ENCODE measurements at regions not wholly inside any gene's neighbourhood (a gene's known extent, or its start where the extent isn't known, plus 50 kb on each side); places are given as distances from the start of the nearest gene placed in this dataset.

DNA sequence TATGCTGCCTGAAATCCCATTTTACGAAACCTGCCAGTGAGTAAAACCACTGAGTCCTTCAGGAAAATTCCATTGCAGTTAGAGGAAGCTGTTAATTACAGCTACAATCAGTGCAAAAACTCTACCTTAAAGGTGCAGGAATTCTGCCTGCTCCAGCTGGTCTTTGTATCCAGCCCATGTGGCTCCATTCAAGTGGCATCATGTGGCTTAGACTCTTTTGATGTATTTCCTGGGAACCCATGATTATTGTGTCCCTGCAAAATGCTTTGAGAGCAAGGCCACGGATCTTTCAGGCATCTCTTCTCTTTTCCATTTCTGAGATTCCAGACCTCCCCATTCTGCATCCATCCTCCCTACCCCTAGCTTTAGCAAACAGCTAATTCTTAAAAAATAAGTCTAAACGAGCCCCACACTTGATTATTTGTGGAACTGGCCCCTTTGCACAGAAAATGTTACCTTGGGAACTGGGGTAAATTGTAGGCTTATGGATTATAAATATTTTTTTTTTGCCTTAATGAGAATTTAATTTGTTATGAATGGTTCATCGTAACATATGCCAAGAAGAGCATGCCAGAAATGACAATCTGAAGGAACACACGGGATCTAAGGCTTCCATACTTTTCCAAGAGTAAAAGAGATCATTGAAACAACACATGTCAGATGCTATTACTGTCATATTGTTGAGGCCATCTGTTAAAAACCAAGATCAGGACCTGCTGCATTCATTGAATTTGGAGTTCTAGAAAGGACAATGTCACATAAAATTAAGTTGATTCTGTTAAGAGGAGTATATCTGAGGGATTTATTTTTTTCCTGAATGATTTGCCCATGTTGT, 144.6 kb downstream of the TPH2 start:
- DNase-seq: no peak

DNA sequence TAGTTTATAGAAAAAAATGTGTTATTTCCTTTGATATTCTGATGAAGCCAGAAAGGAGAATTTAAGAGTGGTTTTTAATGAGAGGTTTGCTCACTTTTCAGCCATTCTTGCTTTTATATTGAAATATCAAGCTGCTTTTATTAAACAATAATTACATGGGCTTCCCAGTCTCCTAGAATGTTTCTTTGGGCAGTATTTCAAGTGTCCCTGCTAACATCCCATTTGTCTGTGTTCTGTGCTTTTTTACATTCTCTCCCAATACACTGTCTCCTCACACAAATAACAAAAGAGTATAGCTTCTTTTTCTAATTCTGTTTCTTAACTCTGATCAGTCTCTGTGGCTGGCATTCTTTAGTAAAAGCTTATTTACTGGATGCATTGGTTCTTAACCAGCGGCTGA, 145.4 kb downstream of the TPH2 start:
- DNase-seq: no peak

DNA sequence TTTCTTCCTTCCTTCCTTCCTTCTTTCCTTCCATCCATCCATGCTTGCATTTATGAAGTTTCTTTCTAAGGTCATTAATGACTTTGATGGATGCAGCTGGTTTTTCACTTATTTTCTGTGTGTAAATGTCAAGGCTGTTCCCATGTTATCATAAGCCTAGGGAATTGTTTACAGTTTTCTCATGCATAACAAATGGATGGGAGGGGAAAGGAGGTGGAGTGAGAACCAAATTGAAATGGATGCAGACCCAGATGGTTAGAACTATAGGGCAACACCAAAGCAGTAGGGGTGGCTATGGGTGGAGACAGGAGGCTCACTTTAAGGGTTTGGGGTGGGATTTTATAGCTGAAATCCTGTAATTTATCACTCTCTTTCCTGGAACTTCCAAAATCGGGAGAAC, 146.2 kb downstream of the TPH2 start:
- DNase-seq: no peak

DNA sequence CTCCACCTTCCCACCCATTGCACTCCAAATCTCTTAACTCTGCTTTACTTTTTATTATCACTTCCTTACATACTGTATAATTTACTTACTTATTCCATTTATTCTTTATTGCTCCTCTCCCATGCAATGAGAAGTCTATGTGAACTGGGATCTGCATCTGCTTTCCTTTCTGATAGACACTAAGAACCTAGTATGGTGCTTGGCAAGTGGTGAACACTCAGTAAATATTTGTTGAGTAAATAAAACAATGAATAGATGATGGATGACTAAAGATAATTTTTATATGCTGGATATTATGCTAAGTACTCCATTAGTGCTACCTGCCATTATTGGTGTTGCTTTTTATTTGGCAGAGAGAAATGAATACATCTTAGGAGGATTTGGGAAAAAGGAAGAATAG, 151.0 kb downstream of the TPH2 start:
- peak; percentile 38 to 71 for DNase-seq

DNA sequence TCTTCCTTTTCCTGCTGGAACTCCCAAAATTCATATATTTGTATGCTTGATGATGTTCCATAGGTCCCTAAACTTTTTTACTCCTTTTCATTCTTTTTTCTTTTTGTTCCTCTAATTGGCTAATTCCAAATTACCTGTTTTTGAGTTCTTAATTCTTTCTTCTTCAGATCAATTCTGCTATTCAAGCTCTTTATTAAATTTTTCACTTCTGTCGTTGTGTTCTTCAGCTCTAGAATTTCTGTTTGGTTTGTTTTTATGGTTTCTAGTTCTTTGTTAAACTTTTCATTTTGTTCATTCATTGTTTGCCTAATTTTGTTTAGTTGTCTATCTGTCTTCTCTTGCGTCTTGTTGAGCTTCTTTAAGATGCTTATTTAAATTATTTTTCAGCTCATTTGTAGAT, 154.8 kb downstream of the TPH2 start:
- DNase-seq: no peak

DNA sequence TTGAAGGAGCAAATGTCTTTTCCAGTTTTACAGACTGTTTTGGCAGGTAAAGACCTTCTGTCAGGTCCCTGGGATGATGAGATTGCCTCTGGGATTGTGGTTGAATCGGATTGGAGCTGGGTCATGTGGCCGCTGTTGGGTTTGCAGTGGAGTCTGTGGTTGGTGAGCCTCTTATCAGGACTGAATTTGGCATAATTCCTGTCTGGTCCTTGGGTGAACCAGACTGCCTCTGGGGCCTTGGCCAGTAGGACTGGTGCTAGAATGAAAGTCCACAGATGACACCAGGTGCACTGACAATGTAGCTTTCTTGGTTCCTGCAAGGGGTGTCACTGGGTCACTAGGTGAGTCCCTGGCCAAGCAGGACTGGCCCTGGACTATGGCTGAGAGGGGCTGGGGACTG, 155.3 kb downstream of the TPH2 start:
- no peak for DNase-seq

DNA sequence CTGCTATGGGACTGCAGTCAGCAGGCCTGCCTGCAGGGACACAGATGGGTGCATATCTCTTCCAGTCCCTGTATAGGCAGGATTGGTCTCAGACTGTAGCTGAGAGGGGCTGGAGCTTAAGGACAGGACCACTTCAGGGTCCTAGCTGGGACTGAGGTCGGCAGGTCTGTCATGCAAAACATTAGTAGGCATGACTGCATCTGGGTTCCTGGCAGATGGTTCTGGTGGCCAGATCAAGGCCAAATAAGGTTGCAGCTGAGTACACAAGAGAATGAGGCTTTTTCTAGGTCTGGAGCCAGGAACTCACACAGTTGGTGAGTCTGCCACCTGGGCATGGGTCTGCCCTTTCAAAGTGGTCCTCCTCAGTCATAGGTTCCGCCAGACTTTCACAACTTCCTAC, 155.8 kb downstream of the TPH2 start:
- DNase-seq: peak; percentile 91 to 92

DNA sequence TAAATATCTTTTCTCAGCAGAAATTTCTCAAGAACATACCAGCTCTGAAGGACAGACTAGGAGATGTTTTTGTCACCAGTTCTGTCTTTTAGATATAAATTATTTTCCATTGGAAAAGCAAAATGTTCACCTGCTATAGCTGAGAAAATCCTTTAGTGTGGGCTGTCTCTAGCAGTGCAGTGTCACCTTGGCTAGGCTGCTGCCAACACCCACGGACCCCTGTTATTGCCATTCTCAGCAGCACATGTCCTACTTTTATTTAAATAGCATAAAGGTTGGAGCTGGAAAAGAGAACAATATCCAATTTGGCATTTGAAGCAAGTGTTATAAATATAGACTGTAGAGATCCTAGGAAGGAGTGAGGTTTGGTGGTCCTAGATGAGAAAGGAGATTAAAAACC, 156.4 kb downstream of the TPH2 start:
- no peak for DNase-seq

DNA sequence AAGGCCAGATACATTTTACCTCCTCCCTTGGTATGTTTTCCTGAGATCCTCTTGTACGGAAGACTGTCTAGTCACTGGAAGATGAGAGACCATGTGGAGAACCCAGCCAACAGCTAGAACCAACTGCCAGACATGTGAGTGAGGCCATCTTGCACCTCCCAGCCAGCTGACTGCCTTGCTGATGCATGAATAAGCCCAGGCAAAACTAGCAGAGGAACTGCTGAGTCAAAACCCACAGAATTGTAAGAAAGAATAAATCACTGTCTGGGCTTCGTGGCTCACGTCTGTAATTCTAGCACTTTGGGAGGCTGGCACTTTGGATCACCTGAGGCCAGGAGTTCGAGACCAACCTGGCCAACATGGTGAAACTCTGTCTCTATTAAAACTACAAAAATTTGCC, 160.0 kb downstream of the TPH2 start:
- DNase-seq: no peak

DNA sequence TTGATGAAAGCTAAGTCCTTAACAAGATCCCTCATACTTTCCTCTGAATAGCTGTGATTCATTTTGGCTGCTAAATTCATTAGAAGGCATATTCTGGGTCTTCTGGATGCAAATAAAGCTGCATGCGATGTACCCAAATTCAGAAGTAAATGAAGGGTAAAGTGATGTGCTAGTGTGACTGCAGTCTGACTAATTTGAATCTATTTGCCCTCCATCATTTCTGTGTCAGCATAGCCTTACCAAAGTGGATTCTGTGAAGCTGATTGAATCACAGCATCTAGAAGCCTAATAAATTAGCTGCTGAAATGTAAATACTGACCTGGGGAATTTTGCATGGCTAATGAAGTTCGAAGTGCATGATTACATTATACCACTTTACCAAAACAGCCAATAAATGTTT, 162.2 kb downstream of the TPH2 start:
- no peak for DNase-seq

DNA sequence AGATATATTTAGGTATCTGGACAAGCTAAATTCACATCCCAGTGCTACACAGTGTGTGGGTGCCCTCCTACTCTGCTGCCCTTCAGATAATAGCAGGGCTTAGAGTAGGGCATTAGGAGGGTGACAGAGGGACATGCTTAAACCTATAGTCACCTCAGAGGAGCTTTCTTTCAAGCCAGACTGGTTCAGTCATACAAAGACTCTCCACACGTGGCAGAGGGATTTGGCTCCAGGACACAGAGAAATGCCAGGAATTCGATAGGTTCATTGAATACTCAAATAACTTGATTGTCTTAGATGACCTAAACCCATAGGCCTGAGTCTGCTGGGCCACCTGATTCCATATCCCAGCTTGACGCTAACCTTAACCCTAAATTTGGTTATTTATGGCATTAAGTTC, 163.5 kb downstream of the TPH2 start:
- DNase-seq: no peak

DNA sequence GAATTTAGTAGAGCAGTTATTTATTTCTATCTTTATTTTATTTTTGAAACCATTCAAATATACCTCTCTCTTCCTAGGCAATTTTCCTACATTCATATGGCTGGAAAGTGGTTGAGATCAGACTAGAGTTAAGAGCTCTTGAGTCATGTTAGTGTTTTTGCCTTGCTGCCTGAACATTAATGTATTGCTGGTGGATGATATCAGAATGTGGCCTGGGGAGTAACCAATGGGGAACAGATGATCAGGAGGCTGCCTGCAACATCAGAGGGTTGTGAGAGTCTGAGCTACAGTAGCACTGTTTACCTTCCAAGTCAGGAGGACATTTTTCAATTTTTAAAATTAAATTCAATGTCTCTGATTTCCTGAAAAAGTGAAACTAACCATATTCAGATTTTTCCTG, 166.3 kb upstream of the TRHDE start:
- DNase-seq: no peak

DNA sequence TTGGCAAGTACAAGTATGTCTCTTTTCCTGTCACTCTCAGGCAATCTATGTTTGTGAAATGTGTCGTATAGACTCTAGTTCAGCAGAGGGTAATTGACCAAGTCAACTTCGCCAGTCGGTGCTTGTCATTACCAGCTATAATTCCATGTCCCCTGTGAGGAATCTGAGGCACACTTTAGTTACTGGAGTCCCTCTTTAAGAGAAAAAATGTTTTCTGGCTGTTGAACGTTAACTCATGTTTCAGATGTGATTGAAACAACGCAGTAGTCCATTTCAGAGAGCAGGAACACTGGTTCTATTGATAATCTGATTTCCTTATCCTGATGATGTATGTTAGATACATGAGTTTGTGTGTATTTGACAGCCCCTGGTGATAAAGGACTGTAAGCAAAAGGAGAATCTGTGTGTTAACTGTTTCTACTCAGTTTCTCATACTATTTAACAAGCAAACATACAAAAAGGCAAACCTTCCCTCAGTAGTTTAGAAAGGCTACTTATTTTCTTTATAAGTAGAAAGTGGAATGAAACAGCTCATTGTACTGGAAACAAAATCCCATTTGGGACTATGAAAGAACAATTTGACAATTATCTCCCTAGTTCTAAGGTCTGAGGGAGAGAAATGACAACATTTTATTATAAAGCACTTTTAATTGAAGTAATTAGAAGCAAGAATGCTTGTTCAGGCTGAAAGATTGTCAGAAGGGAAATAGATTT, 161.1 kb upstream of the TRHDE start:
- no peak for DNase-seq

DNA sequence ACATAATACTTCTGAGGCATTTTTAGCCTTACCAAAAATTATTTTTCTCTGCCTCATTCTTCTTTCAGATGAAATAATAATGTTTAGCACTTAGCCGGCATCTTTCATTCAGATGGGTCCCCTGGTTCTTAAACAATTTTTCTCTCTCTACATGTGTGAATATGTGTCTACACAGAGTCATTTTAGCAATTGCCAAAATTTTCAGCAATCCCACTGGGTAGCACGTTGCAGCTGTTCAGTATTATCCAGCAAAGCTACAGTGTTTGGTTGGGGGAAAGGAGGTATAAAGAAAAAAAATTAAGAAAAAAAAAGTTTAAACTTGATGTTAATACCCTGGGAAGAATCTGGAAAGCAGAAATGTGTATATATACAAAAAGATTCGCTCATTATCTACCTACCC, 160.5 kb upstream of the TRHDE start:
- no peak for DNase-seq

DNA sequence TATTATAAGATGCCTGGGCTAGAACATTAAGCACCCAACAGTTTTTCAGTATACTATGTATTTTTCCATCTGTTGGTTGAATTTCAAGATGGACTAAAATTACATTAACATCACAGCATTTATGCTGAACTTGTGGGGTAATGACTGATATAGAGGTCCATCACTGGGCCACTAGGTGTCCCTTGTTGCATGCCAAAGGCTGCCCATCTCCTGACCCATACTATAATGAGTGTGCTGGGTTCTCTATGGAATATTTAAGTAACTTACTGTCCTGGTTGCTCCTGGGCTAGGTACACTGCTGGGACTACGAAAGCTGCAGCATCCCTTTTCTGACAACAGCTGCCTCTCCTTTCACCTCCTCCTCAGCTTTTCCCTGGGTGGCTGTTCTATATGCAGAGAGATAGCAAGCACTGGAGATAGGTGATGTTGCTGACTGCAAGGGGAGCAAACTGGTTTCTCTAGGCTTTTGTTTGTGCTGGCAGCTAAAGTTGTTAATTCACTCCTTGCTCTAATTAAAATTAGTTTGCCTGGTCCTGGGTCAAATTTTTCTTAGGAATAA, 138.6 kb upstream of the TRHDE start:
- no peak for DNase-seq

DNA sequence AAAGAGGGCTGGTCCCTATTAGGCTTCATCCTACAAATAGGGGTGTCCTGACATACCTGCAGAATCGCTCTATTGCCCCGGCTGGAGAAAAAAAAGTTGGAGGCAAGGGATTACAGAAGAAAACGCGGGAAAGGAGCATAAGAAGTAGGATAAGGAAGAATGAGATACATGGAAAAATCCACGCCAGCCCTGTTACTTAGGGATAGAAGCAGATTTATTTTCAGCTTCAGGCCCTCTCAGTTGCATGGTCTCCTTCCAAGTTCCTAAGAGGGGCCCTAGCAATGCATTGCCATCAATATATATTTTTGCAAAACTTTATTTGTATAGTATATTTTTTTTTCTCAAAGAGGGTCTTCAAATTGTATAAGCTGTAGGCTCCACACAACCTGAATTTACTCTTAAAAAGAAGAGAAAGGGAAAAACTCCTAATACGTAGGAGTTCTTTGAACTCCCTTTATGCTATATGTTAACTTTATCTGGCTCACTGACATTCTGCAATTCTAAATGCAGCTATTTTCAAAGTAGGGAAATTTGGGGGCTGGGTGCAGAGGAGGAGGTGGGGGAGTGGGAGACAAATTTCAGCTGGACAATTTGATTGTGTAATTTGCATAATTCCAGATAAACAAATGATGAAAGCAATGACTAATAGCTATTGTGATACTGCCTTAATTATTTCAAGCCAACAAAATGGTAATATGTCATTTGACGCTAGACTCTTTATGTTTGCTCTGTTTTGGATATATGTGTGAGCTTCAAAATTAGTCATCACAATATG, 137.7 kb upstream of the TRHDE start:
- no peak for DNase-seq

DNA sequence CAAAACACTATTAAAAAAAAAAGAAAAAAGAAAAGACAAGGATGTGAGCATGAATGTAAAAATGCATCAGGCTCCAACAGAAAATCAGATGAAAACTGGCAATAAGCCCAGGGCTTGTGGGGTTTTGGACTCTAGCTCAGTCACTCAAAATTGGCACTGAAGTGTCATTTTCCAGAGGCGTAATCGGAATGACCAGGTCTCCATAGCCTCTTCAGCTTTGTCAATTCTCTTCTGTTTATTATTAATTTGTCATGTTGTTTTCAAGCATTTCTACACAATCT, 137.2 kb upstream of the TRHDE start:
- no peak for DNase-seq

DNA sequence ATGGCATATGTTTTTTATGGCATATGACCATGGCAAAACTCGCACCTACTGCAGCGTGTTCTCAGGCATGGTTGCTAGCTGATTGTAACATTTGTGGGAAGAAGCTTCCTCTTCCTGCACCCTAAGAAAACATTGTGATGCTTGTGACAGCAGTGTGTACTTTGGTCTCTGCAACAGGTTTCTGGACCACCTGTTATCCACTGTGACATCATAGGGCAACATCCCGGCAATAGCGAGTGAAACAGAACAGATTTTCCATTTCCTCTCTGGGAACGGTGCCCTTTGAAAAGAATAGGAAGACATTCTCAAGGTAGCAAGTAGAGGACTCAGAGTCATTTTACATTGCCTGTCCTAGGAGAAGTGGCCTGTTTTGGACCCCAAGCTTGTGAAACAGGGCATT, 135.4 kb upstream of the TRHDE start:
- no peak for DNase-seq

DNA sequence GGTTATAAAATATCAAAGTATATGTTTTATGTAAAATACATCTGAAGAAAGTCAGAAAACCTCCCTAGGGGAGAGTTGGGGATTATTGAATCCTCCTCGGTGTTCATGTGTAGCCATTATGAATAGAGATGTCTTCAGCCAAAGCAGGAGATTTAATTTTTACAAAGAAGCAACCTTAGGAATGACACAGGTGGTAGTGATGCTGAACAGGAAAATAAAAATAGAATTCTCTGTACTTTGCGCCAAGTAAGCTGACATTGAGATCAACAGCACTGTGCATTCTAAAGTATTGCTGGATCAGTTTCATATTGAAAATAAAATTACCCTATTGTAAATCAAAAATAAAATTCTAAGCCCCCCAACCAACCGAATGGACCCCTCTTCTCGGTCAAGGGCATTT, 132.8 kb upstream of the TRHDE start:
- DNase-seq: no peak

DNA sequence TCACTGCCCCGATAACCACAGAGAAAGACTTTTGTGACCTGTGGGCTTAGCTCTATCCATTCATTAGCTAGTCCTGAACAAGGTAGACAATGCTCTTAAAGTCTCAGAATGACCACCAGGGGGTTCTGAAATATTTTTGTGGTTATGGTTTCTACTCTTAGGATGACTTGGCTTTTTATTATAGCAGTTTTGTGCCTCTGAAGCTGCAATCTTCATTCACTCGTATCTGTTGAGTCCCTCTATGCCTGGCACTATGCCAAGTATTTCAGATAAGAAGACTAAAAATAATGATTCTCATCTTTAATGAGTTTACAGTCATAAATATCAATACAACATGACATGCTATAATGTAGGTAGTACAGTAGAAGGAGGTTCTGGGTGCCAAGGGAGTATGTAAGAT, 130.8 kb upstream of the TRHDE start:
- no peak for DNase-seq

DNA sequence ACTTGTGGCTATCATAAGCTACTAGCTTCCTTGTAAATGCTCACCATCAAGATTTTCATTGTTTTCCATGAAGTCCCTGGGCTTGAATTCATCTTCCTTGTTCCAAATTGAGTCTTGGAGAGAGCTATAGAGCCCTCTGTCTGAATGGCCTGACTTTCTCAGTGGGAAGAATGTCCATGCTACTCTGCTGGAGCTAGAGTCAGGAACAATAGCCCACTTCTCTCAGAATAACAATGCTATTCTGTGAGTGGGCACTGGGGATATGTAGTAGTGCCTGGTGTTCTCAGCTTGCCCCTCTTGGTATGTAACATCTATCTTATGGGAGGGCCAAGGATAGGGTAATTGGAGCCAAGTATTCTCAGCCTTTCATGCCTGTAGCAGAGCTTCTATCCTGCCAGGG, 127.6 kb upstream of the TRHDE start:
- no peak for DNase-seq

DNA sequence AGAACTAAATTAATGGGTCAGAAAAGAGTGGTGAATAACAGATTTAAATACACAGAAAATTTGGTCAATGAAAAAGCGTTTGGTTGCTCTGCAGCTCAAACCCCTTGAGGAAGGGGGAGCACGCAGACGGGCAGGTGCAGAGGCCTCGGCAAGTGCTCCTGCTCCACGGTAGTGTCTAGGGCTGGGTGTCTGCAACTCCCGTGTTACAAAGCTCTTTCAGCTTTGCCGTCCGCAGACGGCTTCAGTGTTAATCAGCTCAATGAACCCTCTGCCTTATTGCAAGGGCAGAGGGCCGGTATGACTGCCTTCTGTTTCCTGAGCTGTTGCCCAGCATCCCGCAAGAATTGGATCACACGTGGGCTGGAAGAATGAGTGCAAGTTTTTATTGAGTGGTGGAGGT, 125.7 kb upstream of the TRHDE start:
- peak in 1 of 2 experiments; percentile 40 for DNase-seq

DNA sequence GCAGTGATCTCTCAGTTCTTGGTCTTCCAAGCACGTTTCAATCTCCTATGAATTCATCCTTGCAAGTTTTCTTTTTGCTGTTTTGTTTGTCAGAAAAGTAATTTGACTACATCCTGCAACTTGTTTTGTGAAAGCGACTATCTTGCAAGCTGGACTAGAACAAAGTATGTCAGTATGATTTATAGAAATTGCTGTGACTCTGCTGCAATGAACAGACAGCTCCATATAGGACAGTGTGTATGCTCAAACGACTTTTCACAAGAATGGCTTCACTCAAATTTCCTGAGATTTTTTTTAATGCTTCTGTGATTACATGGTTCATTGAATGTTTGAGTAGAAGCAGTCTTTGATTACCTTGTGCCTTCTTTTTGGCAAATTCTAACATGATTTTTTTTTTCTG, 123.5 kb upstream of the TRHDE start:
- no peak for DNase-seq

DNA sequence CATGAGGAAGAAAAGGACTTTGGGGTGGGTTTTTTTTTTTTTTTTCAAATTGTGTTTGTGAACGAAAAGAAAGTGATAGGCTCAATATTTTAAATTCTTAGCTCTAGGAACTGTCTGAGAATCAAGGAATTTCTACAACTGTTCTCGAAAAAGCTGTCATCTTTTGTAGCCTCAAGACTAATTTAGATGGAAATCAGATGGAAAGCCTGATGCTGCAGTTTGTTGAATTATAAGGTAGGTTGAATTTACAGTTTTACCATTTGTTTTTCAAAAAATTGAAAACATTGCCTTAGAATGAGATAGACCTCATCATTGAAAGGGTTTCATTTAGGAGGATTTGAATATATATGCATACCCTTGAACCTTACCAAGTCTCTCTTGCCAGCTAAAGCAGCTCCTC, 109.3 kb upstream of the TRHDE start:
- DNase-seq: no peak
